IMR-90 (cell line): ENCODE measurements at regions not wholly inside any gene's neighbourhood (a gene's known extent, or its start where the extent isn't known, plus 50 kb on each side); places are given as distances from the start of the nearest gene placed in this dataset.

Experiments used
- ATAC-seq: fragments of 200-7000 bp; cut with Tn5 transposase; 2 replicates; pipeline ENCODE4 v1.9.1; 2020; ENCODE audit warnings: low read depth, mild to moderate bottlenecking, moderate library complexity
- BruUV-seq: library from RNA; stranded (reverse); fragments of 400-500 nt; replicated peaks from 2 replicates; lab custom pipeline; 2021; lab: Mats Ljungman, UMichigan
- CTCF ChIA-PET: fragments of 300-600 bp; formaldehyde crosslinking; extraction: SDS; loops from one replicate; lab custom pipeline; 2021; ENCODE audit warnings: antibody characterized with exemption; lab: Yijun Ruan, JAX
- POLR2A ChIA-PET: fragments of 300-600 bp; sonication (Branson Sonifier 250); formaldehyde crosslinking; loops from one replicate; lab custom pipeline; 2022; ENCODE audit warnings: antibody characterized with exemption; ENCODE audit not compliant: unreplicated experiment; lab: Charles Lee
- DNase-seq: peaks from one replicate; pipeline ENCODE4 v3.0.0; 2013
- H2AFZ ChIP-seq: replicated peaks from 2 replicates; pipeline ENCODE3; 2013; ENCODE audit warnings: low read length, mild to moderate bottlenecking; ENCODE audit not compliant: poor library complexity
- H2AK5ac ChIP-seq: 2 replicates; pipeline ENCODE4 v1.6.1; 2013; ENCODE audit warnings: low read depth, low read length, inconsistent platforms
- H2AK9ac ChIP-seq: replicated peaks from 2 replicates; pipeline ENCODE3; 2013; ENCODE audit warnings: mild to moderate bottlenecking, low read depth, low read length, moderate library complexity; ENCODE audit not compliant: poor library complexity
- H2BK120ac ChIP-seq: 2 replicates; pipeline ENCODE4 v1.6.1; 2013; ENCODE audit warnings: low read depth, low read length, inconsistent platforms
- H2BK15ac ChIP-seq: 3 replicates; pipeline ENCODE4 v1.6.1; 2013; ENCODE audit warnings: low read depth, low read length, inconsistent platforms
- H2BK20ac ChIP-seq: 2 replicates; pipeline ENCODE4 v1.6.1; 2013; ENCODE audit warnings: low read depth, mild to moderate bottlenecking, inconsistent platforms, low read length, moderate library complexity
- H2BK5ac ChIP-seq: 2 replicates; pipeline ENCODE4 v1.6.1; 2013; ENCODE audit warnings: mild to moderate bottlenecking, low read depth, low read length, inconsistent platforms; ENCODE audit not compliant: poor library complexity, severe bottlenecking
- H3K14ac ChIP-seq: replicated peaks from 2 replicates; pipeline ENCODE4 v1.6.1; 2013; ENCODE audit warnings: low read depth, low read length, inconsistent platforms
- H3K18ac ChIP-seq: 2 replicates; pipeline ENCODE4 v1.6.1; 2013; ENCODE audit warnings: low read depth, low read length, control low read depth
- H3K23ac ChIP-seq: 2 replicates; pipeline ENCODE4 v1.6.1; 2013; ENCODE audit warnings: low read depth, low read length, inconsistent platforms
- H3K27ac ChIP-seq: 2 replicates; pipeline ENCODE4 v1.5.1; 2013; ENCODE audit warnings: mild to moderate bottlenecking, control low read depth, low read length; ENCODE audit not compliant: insufficient read depth
- H3K27me3 ChIP-seq: 2 replicates; pipeline ENCODE4 v1.6.1; 2013; ENCODE audit warnings: low read length; ENCODE audit not compliant: control insufficient read depth, insufficient read depth
- H3K36me3 ChIP-seq: 2 replicates; pipeline ENCODE4 v1.6.1; 2013; ENCODE audit warnings: low read length, mixed read lengths; ENCODE audit not compliant: control insufficient read depth, insufficient read depth
- H3K4ac ChIP-seq: 2 replicates; pipeline ENCODE4 v1.6.1; 2013; ENCODE audit warnings: low read depth, low read length, inconsistent platforms
- H3K4me1 ChIP-seq: 2 replicates; pipeline ENCODE4 v1.6.1; 2013; ENCODE audit warnings: low read length, mixed read lengths; ENCODE audit not compliant: control insufficient read depth, insufficient read depth
- H3K4me2 ChIP-seq: 2 replicates; pipeline ENCODE4 v1.6.1; 2013; ENCODE audit warnings: low read depth, mild to moderate bottlenecking, control low read depth, low read length, moderate library complexity
- H3K4me3 ChIP-seq: 2 replicates; pipeline ENCODE4 v1.5.1; 2013; ENCODE audit warnings: low read depth, mild to moderate bottlenecking, control low read depth, low read length, moderate library complexity; ENCODE audit not compliant: insufficient read depth
- H3K56ac ChIP-seq: 2 replicates; pipeline ENCODE4 v1.6.1; 2013; ENCODE audit warnings: low read length, inconsistent platforms; ENCODE audit not compliant: insufficient read depth; ENCODE audit errors: extremely low read depth
- H3K79me1 ChIP-seq, 2 experiments: 2 replicates each; pipeline ENCODE4 v1.6.1; 2013; ENCODE audit warnings: low read length in 2 of 2, inconsistent platforms in 1 of 2, low read depth in 1 of 2
- H3K9ac ChIP-seq: 2 replicates; pipeline ENCODE4 v1.6.1; 2013; ENCODE audit warnings: low read depth, low read length, control low read depth
- H3K9me1 ChIP-seq: 2 replicates; pipeline ENCODE4 v1.6.1; 2013; ENCODE audit warnings: low read length, inconsistent platforms; ENCODE audit not compliant: insufficient read depth
- H3K9me3 ChIP-seq: 2 replicates; pipeline ENCODE4 v1.6.1; 2013; ENCODE audit warnings: low read length; ENCODE audit not compliant: control insufficient read depth, insufficient read depth
- H4K20me1 ChIP-seq: 2 replicates; pipeline ENCODE4 v1.6.1; 2013; ENCODE audit warnings: low read length, inconsistent platforms; ENCODE audit not compliant: insufficient read depth
- H4K5ac ChIP-seq: 2 replicates; pipeline ENCODE4 v1.6.1; 2013; ENCODE audit warnings: mild to moderate bottlenecking, low read depth, low read length, control low read depth
- H4K8ac ChIP-seq, 2 experiments: 2 replicates each; pipeline ENCODE4 v1.6.1; 2013; ENCODE audit warnings: low read depth in 2 of 2, low read length in 2 of 2, control low read depth in 1 of 2, inconsistent platforms in 1 of 2
- H4K91ac ChIP-seq: 2 replicates; pipeline ENCODE4 v1.6.1; 2013; ENCODE audit warnings: low read depth, low read length, inconsistent platforms; ENCODE audit not compliant: insufficient read depth
- BHLHE40 ChIP-seq: fragments of 150-350 bp; IDR thresholded peaks from 2 replicates; pipeline ENCODE4 v1.6.1; 2016; ENCODE audit warnings: mild to moderate bottlenecking, low read depth, low read length
- CEBPB ChIP-seq: IDR thresholded peaks from 2 replicates; pipeline ENCODE4 v1.6.1; 2012; ENCODE audit warnings: low read depth, low read length, improper control_type of control experiment
- CHD1 ChIP-seq: IDR thresholded peaks from 2 replicates; pipeline ENCODE4 v1.6.1; 2012; ENCODE audit warnings: low read depth, low read length, improper control_type of control experiment
- CTCF ChIP-seq: conservative IDR thresholded peaks from 2 replicates; pipeline ENCODE4 v1.5.1; 2012; ENCODE audit warnings: mild to moderate bottlenecking, low read depth, low read length, improper control_type of control experiment
- MAFK ChIP-seq: IDR thresholded peaks from 2 replicates; pipeline ENCODE4 v1.6.1; 2012; ENCODE audit warnings: low read depth, low read length, improper control_type of control experiment
- POLR2A ChIP-seq: IDR thresholded peaks from 2 replicates; pipeline ENCODE4 v1.6.1; 2012; ENCODE audit warnings: mild to moderate bottlenecking, low read depth, low read length
- RCOR1 ChIP-seq: IDR thresholded peaks from 2 replicates; pipeline ENCODE4 v1.6.1; 2012; ENCODE audit warnings: mild to moderate bottlenecking, low read length, improper control_type of control experiment; ENCODE audit not compliant: insufficient replicate concordance
- SMC3 ChIP-seq: fragments of 150-350 bp; IDR thresholded peaks from 2 replicates; pipeline ENCODE4 v1.6.1; 2016; ENCODE audit warnings: low read depth, mild to moderate bottlenecking, antibody characterized with exemption, low read length, moderate library complexity
- WGBS, 2 experiments: methylation state at CpG; one replicate each; pipeline versions ENCODE4 v1.1.5 to v1.1.7; 2013; ENCODE audit warnings: missing lambda C conversion rate in 2 of 2; ENCODE audit not compliant: insufficient read length in 1 of 2; ENCODE audit errors: extremely low coverage in 2 of 2; 5-methylcytosine and 5-hydroxymethylcytosine counted together
- dilution Hi-C: fragments of 300-500 bp; cut with HindIII; formaldehyde crosslinking; loops from one replicate; pipeline ENCODE4 v1.14.3; 2018; ENCODE audit warnings: low sequenced_read_pairs; ENCODE audit not compliant: unreplicated experiment
- in situ Hi-C: fragments of 300-500 bp; cut with MboI; formaldehyde crosslinking; loops from 3 replicates; pipeline ENCODE4 v1.14.3; 2019; ENCODE audit warnings: low sequenced_read_pairs, inconsistent platforms, mixed read lengths
- intact Hi-C: fragments of 100-400 bp; cut with micrococcal nuclease; formaldehyde crosslinking; loops from 2 replicates; pipeline ENCODE4 v1.10.0; 2022
- TF ChIP-seq, protein P1 (sequence below): fragments of 150-350 bp; IDR thresholded peaks from 2 replicates; pipeline ENCODE4 v1.6.1; 2016; ENCODE audit warnings: low read depth, mild to moderate bottlenecking, low read length, moderate library complexity, borderline replicate concordance

- POLR2A ChIA-PET = no interaction called here
- Histone ChIP-seq H3K9ac (no peak overlapping the region), H3K27ac (no peak overlapping the region), H3K14ac (no peak overlapping the region), H4K8ac (no peak overlapping the region), H2AFZ (no peak overlapping the region), H3K36me3 (no peaks in the 10 kb centered on the region), H2BK120ac (no peak overlapping the region), H3K4me1 (no peaks in the 10 kb centered on the region), H4K91ac (no peak overlapping the region), H3K4me3 (no peak overlapping the region), H3K9me1 (no peaks in the 10 kb centered on the region), H3K23ac (no peak overlapping the region), H3K4me2 (no peak overlapping the region), H3K4ac (no peak overlapping the region), H3K18ac (no peak overlapping the region), H3K9me3 (peaks cover 11% of the 10 kb centered on the region; the same call in 1 of the 2 replicates), H2BK5ac (no peak overlapping the region), H3K56ac (no peak overlapping the region), H3K27me3 (no peaks in the 10 kb centered on the region), H2AK5ac (no peak overlapping the region), H3K79me1 (no peaks in the 10 kb centered on the region), H4K20me1 (no peaks in the 10 kb centered on the region), H2BK15ac (no peak overlapping the region), H2AK9ac (no peak overlapping the region), H2BK20ac (no peak overlapping the region), H4K5ac (no peak overlapping the region)
- CTCF ChIA-PET = no interaction called here
- dilution Hi-C loops = no loop called here
- TF ChIP-seq MAFK (no peak), POLR2A (no peak), BHLHE40 (no peak), RCOR1 (no peak), CTCF (no peak), CHD1 (no peak), SMC3 (no peak), CEBPB (no peak)
- TF ChIP-seq, protein P1, sequence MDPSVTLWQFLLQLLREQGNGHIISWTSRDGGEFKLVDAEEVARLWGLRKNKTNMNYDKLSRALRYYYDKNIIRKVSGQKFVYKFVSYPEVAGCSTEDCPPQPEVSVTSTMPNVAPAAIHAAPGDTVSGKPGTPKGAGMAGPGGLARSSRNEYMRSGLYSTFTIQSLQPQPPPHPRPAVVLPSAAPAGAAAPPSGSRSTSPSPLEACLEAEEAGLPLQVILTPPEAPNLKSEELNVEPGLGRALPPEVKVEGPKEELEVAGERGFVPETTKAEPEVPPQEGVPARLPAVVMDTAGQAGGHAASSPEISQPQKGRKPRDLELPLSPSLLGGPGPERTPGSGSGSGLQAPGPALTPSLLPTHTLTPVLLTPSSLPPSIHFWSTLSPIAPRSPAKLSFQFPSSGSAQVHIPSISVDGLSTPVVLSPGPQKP = no peak
- DNase-seq = no peak
- WGBS, 2 experiments = no CpG with 5 or more reads among the region's 4 CpGs
- in situ Hi-C loops = no loop called here
- no peak for ATAC-seq
- intact Hi-C loops = no loop called here
- BruUV-seq = no TSS peak
These were observed 60.1 kb upstream of the DYNLRB2 start for GRCh38 chr16:80480664-80481063.
